ENCODE measurements at regions not wholly inside any gene's neighbourhood (a gene's known extent, or its start where the extent isn't known, plus 50 kb on each side); places are given as distances from the start of the nearest gene placed in this dataset.

GRCh38 chr11:109076870-109077269 is 345.1 kb upstream of the C11orf87 start:
- TF ChIP-seq CTCF (IDR thresholded peaks at IDR 0.05; ENCODE audit: insufficient read depth, low read length, severe bottlenecking), result no peak
- FAIRE-seq, result no peak
- H3K27me3 ChIP-seq (ENCODE audit: control insufficient read depth, insufficient read depth, low read length), result no peaks in the 10 kb centered on the region
- no peak for DNase-seq (ENCODE audit: low read depth)
- H3K36me3 ChIP-seq (ENCODE audit: control insufficient read depth, insufficient read depth, low read length), result no peaks in the 10 kb centered on the region
- H3K4me3 ChIP-seq (ENCODE audit: low read depth, low read length), result no peak overlapping the region

GRCh38 chr11:109077291-109077920 is 344.6 kb upstream of the C11orf87 start:
- DNase-seq (ENCODE audit: low read depth), result no peak
- FAIRE-seq, result no peak
- no peak overlapping the region for H3K4me3 ChIP-seq (ENCODE audit: low read depth, low read length)
- no peak for TF ChIP-seq CTCF (IDR thresholded peaks at IDR 0.05; ENCODE audit: insufficient read depth, low read length, severe bottlenecking)
- H3K36me3 ChIP-seq (ENCODE audit: control insufficient read depth, insufficient read depth, low read length), result no peaks in the 10 kb centered on the region
- no peaks in the 10 kb centered on the region for H3K27me3 ChIP-seq (ENCODE audit: control insufficient read depth, insufficient read depth, low read length)

- DNase-seq (ENCODE audit: low read depth) (no peak), FAIRE-seq (no peak)
- no peak overlapping the region for H3K4me3 ChIP-seq (ENCODE audit: low read depth, low read length)
- no peak for TF ChIP-seq CTCF (IDR thresholded peaks at IDR 0.05; ENCODE audit: insufficient read depth, low read length, severe bottlenecking)
- no peaks in the 10 kb centered on the region for H3K36me3 ChIP-seq (ENCODE audit: control insufficient read depth, insufficient read depth, low read length)
- H3K27me3 ChIP-seq (ENCODE audit: control insufficient read depth, insufficient read depth, low read length), result no peaks in the 10 kb centered on the region
Observed at GRCh38 chr11:109085708-109086373, 336.1 kb upstream of the C11orf87 start.

- Histone ChIP-seq H3K36me3 (ENCODE audit: control insufficient read depth, insufficient read depth, low read length) (no peaks in the 10 kb centered on the region), H3K27me3 (ENCODE audit: control insufficient read depth, insufficient read depth, low read length) (no peaks in the 10 kb centered on the region), H3K4me3 (ENCODE audit: low read depth, low read length) (no peak overlapping the region)
- TF ChIP-seq CTCF (IDR thresholded peaks at IDR 0.05; ENCODE audit: insufficient read depth, low read length, severe bottlenecking), result no peak
- DNase-seq (ENCODE audit: low read depth), result no peak
- no peak for FAIRE-seq
Observed at GRCh38 chr11:109086931-109087330, 335.1 kb upstream of the C11orf87 start.

- TF ChIP-seq CTCF (IDR thresholded peaks at IDR 0.05; ENCODE audit: insufficient read depth, low read length, severe bottlenecking), result no peak
- no peak overlapping the region for H3K4me3 ChIP-seq (ENCODE audit: low read depth, low read length)
- FAIRE-seq, result no peak
Observed at GRCh38 chr11:109088086-109088485, 333.9 kb upstream of the C11orf87 start.

More at GRCh38 chr11:109088086-109088485, 333.9 kb upstream of the C11orf87 start:
- no peak for DNase-seq (ENCODE audit: low read depth)
- Histone ChIP-seq H3K27me3 (ENCODE audit: control insufficient read depth, insufficient read depth, low read length) (no peaks in the 10 kb centered on the region), H3K36me3 (ENCODE audit: control insufficient read depth, insufficient read depth, low read length) (no peaks in the 10 kb centered on the region)
